Mucosa of gallbladder (tissue), 1 donor: ENCODE measurements at regions not wholly inside any gene's neighbourhood (a gene's known extent, or its start where the extent isn't known, plus 50 kb on each side); places are given as distances from the start of the nearest gene placed in this dataset.
"Not testable (repeated sequence)": the region's sequence is repeated elsewhere in the genome, so short reads cannot be mapped to it uniquely, and the experiment has no call there.

Experiments used
- DNase-seq: peaks from one replicate; pipeline ENCODE4 v3.0.0-alpha.2; 2020; ENCODE audit warnings: low spot score
- donor health status: DM: no; HTN: no; CAD: no.

DNA sequence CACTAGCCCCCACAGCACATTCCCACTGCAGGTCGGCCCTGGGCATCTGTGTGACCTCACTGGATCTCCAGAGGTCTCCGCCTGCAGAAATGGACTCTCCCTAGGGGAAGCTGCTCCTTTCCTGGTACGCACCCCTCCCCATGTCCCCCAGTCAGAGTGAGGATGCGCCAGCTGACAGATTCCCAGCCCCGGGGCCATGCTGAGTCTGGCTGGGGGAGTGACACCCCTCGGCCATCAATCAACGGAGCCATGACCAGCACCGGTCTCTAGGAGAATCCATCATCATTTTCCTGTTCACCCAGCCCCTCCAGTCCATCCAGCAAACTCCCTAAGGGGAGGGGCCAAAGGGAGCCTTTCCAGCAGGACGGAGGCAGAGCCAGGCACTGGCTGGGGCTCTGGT is 68.7 kb upstream of the PAX7 start:
- no peak for DNase-seq

DNA sequence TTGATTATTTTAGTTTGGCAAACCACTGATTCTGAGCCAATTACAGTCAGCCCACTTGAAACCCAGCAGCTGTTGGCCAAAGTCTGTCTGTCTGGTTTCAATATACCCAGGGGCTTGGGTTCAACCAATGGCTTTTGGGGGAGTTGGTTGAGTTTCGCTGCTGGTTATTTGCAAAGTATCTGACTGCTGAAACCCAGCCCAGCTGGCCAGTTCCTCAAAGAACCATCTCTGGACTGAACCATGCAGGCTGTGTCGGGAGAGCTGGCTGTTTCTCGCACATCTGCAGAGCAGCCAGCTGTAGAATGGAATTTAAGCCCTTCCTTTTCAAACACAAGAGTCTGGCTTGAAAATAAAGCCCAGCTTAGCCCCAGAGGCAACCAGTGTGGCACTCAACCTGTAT is 66.0 kb upstream of the PAX7 start:
- DNase-seq = no peak

DNA sequence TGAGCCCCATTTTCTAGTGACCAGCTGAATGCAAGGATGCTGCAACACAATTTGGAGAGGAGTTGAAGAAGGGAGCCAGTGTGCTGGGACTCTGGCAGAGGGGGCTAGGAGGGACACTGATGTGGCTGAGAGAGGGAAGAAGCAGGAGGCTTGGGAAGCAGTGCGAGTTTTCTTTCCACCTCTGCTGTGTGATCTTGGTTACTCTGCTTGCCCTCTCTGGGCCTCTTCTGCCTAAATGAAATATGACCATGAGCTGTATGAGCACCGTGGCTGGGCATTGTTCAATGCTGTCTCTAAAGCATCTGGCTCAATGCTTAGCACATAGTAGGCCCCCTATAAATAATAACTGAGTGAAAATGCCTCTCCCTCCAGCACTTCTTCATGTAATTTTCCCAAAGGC is 65.3 kb upstream of the PAX7 start:
- no peak for DNase-seq

DNA sequence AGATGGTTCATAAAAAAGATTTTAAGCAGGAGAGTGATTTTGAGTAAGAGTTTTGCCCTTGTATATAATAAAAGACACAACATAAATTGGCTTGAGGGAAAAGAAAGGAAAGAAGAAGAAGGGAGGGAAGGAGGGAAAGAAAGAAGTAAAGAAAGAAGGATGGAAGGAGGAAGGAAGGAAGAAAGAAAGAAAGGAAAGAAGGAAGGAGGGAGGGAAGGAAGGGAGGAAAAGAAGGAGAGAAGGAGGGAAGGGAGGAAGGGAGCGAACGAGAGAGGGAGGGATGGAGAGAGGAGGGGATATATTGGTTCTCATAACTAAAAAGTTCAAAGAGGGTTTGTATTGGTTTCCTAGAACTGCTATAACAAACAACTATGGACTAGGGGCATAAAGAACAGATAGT is 62.2 kb upstream of the PAX7 start:
- DNase-seq = no peak

DNA sequence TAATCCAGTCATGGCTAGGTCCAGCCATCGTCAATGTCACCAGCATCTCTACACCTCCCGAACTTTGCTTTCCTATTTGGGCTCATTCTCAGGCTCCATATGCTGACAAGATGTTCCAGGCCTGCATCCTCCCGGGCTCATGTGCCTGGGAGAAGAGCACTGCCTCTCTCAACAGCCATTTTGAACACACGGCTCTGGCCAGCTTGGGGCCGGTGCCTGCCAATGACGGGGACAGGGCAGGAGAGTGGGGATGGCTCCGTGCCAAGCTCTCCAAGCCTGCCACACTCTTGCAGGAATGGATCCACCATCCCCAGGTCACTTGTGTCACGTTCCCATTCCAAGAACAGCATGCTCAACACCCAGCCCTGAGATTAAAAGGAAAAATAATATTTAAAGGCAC is 61.4 kb upstream of the PAX7 start:
- no peak for DNase-seq

DNA sequence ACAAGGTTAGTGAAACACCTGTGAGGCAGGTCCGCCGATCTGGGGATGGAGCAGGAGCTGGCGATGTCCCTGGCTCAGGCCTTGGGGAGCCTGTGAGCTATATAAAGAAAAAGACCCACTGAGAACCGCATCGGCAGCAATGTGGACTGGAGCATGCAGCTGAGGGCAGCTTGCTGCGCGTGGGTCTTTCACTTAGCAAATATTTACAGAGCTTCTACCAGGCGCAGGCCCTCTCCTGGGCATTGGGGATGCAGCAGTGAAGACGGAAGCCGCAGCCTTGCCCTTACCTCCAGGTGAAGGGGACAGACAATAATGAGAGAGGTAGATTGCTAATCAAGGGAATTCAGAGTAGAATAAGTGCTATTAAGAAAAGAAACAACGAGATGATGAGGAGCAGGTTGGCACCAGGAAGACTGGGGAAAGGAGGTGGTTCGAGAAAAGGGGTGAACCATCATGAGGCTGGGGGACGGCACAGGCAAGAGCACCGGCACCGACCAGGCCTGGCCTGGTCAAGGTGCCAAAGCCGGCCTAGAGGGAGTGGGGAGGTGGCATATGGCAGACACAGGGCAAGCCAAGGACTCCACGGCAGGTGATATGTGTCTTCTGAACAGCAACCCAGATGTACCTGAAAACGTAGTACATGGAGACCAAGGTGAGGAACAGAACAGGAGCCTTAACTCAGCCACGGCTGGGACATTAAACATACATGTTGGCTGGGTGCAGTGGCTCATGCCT is 60.7 kb upstream of the PAX7 start:
- DNase-seq = no peak

DNA sequence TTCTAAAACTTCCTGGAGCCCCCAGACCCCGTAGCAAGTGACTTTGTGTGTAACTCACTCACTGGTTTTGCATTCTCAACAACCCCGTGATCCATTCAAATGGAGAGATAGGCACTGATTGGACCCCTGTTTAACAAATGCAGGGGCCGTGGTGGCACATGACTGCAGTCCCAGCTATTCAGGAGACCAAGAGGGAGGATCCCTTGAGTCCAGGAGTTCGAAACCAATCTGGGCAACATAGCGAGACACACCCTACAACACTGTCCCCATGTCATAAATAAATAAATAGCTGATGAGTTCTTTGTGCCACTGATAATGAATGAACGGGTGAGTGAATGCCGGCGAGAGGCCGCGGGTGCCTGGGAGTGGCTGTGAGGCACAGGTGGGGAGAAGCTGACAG is 59.4 kb upstream of the PAX7 start:
- no peak for DNase-seq

DNA sequence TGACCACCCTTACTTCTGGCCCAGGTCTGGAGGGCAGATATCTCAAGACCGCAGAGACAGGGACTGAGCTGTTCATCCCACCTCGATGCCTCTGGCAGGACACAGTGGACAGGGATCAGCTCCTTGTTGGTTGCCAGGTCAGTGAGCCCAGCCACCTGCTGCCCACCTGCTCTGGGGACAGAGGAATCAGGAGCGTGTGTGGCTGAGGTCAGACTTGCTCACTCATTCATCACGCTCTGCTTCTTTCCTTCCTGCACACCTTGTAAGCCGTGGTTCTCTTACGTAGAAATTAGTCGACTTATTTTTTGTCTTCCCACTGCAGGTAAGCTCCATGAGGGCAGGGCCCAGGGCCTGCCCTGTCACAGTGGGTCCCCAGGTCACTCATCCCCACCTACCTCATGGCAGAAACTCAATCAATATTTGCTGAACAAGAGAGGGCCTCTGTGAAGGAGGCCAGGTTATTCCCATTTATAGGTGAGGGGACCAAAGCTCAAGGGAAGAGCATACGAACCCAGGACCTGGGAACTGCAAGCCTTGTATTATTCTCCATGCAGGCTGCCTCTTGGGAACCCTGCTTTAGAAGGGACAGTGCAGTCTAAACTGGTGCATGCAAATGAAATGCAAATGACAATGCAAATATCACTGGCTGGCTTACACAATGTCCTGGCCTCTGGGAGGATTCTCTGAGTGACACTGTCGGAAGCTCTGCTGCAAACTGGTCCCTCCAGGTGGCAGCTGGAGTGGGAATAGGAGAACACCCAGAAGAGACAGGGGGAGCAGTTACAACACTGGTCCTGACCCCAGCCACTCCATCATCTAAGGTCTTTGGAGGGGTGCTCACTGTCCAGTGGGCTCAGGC is 58.4 kb upstream of the PAX7 start:
- no peak for DNase-seq

DNA sequence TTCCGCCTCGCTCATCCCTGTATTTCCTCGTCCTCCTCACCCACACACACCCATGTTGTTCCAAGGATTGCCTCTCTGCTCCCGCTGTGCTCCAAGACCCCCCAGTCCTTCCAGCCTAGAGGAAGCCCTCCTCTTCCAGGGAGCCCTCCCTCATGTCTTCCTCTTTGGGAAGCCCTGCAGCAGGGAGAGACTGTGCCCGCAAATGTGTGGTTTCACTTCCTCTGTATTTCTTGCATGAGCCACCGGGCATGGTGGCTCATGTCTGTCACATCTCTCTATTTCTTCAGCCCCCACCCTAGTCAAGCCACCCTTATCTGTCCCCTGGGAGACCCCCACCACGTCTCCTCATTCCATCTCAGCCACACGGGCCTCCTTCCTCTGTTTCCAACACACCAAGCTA is 57.5 kb upstream of the PAX7 start:
- DNase-seq = no peak

DNA sequence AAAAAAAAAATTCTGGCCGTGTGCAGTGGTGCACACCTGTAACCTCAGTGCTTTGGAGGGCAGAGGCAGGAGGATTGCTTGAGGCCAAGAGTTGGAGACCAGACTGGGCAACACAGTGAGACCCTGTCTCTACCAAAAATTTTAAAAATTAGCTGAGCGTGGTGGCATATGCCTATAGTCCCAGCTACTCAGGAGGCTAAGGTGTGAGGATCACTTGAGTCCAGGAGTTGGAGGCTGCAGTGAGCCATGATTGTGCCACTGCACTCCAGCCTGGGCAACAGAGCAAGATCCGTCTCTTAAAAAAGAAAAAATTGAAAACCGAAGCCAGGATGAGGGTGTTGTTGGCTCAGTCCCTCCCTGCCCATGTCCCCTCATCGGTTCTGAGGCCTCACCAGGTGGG is 55.9 kb upstream of the PAX7 start:
- no peak for DNase-seq

DNA sequence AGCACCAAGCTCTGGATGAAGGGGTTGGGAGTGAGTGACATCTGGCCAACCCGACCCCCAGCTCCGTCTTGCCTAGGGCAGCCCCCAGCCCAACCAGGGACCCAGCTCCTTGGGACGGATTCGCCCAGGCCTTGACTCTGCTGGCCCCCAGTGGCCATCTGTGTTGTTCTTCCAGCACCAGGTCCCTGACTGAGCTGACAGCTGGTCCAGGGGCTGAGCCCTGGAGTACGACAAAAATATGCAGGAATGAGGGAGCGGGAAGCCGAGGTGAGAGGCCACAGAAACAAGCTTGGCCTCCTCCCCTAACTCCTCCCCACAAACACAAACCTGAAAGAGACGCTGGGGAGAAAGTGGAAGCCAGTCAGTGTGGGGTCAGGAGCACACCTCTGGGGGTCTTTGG is 55.0 kb upstream of the PAX7 start:
- peak; percentile 40 for DNase-seq

DNA sequence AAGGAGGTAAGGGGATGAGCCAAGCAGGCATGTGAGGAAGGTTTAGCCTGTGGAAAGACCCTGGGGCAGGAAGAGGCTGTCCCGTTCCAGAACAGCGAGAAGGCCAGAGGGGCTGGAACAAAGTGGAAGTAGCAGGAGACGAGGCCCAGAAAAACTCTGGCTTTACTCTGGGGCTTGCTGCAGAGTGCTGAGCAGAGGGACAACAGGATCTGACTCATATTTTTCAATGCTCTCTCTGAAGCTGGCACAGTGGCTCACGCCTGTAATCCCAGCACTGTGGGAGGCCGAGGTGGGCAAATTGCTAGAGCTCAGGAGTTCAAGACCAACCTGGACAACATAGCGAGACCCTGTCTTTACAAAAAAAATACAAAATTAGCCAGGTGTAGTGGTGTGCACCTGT is 52.4 kb upstream of the PAX7 start:
- DNase-seq = no peak

DNA sequence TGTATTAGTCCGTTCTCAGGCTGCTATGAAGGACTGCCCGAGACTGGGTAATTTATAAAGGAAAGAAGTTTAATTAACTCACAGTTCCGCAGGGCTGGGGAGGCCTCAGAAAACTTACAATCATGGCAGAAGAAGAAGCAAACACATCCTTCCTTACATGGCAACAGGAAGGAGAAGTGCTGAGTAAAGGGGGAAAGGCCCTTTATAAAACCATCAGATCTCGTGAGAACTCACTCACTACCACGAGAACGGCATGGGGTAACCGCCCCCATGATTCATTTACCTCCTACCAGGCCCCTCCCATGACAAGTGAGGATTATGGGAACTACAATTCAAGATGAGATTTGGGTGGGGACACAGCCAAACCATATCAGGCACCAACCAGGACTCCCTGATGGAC is 51.4 kb upstream of the PAX7 start:
- not testable (repeated sequence) for DNase-seq

DNA sequence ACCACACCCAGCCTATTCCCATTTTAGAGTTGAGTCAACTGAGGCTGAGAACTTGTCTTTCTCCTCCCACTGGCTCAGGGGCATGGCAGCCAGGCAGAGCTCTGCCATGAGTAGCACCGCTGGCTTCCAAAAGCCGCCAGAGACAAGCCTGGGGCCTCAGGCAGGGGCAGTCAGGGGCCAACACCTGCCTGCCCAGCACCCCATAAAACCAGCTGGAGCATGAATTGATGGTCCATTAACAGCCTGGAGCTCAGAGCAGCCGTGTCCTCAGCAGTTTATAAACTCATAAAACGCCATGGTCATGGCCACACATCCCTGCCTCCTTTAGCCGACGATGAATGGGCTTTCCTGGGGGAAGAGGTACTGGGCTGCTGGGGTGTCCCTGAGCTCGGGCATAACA is 50.6 kb upstream of the PAX7 start:
- no peak for DNase-seq

DNA sequence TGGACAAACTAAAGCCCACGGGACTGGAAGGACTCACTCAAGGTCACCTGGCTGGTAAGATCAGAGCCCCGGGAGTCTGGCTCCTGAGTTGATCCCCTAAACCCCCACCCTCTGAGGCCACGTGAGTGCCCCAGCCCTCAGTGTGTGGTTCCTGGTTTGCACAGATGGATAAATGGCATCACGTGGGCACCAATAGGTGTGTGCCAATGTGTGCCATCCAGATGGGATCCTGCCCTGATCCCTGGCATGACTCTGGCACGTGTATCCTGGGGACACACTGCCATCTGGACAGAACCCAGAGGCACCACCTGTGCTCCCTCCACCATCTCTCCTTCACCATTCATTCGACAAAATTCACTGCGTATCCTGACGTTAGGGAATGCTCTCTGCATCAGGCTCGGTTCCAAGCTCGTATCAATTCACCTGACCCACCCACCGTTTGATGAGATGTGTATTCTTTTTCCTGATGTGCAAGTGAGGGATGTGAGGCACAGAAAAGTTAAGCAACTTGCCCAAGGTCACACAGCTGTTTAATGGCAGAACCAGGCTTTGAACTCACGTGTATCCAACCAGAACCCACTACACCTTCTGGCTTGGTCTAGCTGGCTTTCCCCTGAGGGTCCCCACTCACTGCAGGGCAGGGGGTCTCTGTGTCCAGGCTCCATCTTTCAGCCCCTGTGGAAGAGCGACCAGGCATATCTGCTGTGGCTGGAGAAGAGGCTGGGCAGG is 49.8 kb upstream of the PAX7 start:
- DNase-seq = no peak
